Stimulated activated effector memory CD8-positive, alpha-beta T cell treated with anti-CD3 and anti-CD28 coated beads, Interleukin-12 subunit alpha, Interleukin-12 subunit beta, amount 100 ng/mL, for 72 hours (primary cell): ENCODE measurements at regions not wholly inside any gene's neighbourhood (a gene's known extent, or its start where the extent isn't known, plus 50 kb on each side); places are given as distances from the start of the nearest gene placed in this dataset.

Experiments used
- ATAC-seq: fragments of 150-1000 bp; cut with Tn5 transposase; 2 replicates; pipeline ENCODE4 v1.10.0; 2021
- DNase-seq, 2 donors: peaks; one replicate each; pipeline ENCODE4 v3.0.0; 2021 to 2022; ENCODE audit warnings: low spot score in 2 of 2
- H3K27ac Mint-ChIP-seq: one replicate; pipeline ENCODE4 v1.8.0; 2022; ENCODE audit warnings: mild to moderate bottlenecking, mixed read lengths
- H3K36me3 Mint-ChIP-seq: one replicate; pipeline ENCODE4 v1.8.0; 2022; ENCODE audit warnings: mild to moderate bottlenecking, mixed read lengths
- H3K4me1 Mint-ChIP-seq: one replicate; pipeline ENCODE4 v1.8.0; 2022; ENCODE audit warnings: mixed read lengths
- H3K4me3 Mint-ChIP-seq: one replicate; pipeline ENCODE4 v1.8.0; 2022; ENCODE audit warnings: mild to moderate bottlenecking, mixed read lengths
- H3K9me3 Mint-ChIP-seq: one replicate; pipeline ENCODE4 v1.8.0; 2022; ENCODE audit warnings: mixed read lengths

DNA sequence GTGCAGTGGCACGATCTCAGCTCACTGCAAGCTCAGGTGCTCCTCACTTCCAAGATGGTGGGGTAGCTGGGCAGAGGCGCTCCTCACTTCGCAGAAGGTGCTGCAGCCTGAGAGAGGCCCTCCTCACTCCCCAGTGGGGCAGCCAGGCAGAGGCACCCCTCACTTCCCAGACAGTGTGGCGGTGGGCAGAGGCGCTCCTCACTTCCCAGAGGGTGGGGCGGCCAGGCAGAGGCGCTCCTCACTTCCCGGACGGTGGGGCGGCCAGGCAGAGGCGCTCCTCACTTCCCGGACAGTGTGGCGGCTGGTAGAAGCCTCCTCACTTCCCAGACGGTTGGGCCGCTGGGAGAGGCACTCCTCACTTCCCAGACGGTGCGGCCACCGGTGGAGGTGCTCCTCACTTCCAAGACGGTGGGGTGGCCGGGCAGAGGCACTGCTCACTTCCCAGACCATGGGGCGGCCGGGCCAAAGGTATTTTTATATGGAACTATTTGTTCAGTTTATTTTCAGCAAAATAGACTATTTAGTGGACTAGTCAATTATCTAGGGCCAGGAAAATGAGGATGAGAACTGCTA is 57.7 kb upstream of the PPP1R9A start:
- no peak for DNase-seq
- Mint-ChIP-seq H3K4me1 (no peaks in the 10 kb centered on the region), H3K4me3 (no peak overlapping the region), H3K36me3 (no peaks in the 10 kb centered on the region), H3K27ac (no peak overlapping the region), H3K9me3 (peaks cover 13% of the 10 kb centered on the region)
- no peak for ATAC-seq

GRCh38 chr7:94855589-94855988 is 51.8 kb upstream of the PPP1R9A start:
- peaks cover 12% of the 10 kb centered on the region for H3K9me3 Mint-ChIP-seq
- DNase-seq (no peak), ATAC-seq (no peak)
- no peak overlapping the region for H3K27ac Mint-ChIP-seq
- no peaks in the 10 kb centered on the region for H3K4me1 Mint-ChIP-seq
- no peak overlapping the region for H3K4me3 Mint-ChIP-seq
- no peaks in the 10 kb centered on the region for H3K36me3 Mint-ChIP-seq

GRCh38 chr7:94856643-94857042 is 50.8 kb upstream of the PPP1R9A start:
- ATAC-seq, result no peak
- no peaks in the 10 kb centered on the region for H3K4me1 Mint-ChIP-seq
- H3K4me3 Mint-ChIP-seq, result no peak overlapping the region
- no peak overlapping the region for H3K27ac Mint-ChIP-seq
- DNase-seq, result no peak
- no peaks in the 10 kb centered on the region for H3K36me3 Mint-ChIP-seq
- H3K9me3 Mint-ChIP-seq, result peaks cover 12% of the 10 kb centered on the region
